ENCODE measurements at regions not wholly inside any gene's neighbourhood (a gene's known extent, or its start where the extent isn't known, plus 50 kb on each side); places are given as distances from the start of the nearest gene placed in this dataset.

DNA sequence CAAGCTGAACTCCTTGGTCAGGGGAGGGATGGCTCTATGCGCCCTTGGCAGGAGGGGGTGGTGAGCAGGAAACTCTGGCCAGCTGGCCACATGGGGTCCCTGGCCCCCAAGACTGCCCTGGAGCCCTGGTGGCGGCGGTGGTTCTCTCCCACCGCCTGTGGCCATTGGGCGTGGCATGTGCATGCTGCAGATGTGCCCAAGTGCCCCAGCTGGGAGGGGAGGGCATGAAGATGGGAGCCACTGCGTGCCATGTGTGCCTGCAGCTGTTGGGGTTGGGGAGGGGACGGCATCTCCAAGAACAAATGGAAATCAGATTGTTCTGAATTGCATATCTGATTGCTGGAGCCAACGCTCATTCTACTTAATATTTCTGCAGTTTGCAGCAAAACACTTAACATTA lies 115.7 kb upstream of the IGF1 start:
- DNase-seq (ENCODE audit: low spot score) = no peak

DNA sequence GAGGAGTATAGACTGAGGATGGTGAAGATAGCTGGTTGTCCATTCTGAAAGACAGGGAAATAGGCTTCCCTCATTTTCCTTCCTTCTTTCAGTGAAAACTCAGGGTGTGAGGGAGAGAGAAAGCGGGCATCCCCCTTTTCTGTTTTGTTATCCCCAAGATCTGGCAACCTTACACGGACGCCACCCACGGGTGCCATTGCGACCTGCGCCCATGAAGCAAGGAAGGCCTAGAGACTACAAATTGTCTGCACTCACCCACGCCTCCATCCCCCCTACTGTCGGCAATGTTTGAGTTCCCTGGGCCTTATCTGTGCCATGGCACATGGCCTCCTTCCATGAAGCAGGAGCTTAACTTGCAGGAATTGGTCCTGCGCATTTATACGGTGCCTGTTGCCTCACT lies 115.0 kb upstream of the IGF1 start:
- no peak for DNase-seq (ENCODE audit: low spot score)

DNA sequence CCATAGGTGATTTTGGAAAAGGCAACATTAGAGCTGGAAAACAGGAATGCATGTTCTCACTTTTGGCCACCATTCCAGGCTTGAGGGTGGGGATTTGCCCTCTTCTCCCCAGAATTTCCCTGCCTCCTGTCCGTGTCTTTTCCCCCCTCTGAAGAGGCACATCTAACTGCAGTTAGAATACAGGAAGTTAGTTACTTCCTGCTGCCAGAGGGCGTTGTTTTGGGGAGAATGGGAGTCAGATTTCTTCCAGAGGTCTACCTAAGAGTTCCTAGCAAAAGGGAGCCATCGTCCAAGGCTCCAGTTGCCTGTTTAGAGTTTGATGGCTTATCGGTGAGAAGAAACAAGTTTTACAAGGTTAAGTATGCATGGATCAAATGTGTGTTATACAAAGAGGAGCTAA lies 112.8 kb upstream of the IGF1 start:
- DNase-seq (ENCODE audit: low spot score) = no peak

DNA sequence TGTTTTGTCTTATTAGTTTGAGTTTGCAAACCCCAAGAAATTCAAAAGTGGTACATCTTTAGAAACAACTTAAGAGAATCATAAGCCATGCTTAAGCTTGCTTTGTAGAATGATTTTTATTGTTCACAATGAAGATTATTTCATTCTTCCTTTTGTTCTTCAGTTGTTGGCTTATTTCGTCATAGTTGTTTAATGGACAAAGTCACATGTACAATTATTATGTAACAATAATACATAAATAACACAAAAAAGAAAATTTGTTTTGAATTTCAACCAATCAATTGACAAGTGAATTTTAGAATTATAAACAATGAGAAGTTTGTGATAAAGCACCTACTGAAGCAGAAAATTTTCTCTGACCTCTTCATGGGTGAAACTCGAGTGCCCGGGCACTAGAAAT lies 111.8 kb upstream of the IGF1 start:
- no peak for DNase-seq (ENCODE audit: low spot score)

DNA sequence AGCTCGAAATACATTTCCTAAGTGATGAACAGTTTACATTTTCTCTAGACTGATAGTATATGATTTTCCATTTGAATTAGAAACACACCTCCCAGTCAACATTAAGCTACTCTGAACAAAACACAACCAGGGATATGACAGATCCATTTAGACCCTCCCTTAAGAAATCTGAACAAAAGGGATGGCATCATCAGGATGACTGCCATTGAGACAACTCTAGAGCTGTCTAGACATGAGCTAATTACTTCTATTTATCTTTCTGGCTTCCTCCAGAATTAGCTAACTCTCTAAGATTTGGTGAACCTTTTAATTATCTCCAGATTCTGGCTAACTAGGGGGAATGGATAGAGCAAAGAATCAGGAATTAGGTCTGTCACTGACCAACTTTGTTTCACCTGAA lies 92.9 kb upstream of the IGF1 start:
- DNase-seq (ENCODE audit: low spot score) = no peak

DNA sequence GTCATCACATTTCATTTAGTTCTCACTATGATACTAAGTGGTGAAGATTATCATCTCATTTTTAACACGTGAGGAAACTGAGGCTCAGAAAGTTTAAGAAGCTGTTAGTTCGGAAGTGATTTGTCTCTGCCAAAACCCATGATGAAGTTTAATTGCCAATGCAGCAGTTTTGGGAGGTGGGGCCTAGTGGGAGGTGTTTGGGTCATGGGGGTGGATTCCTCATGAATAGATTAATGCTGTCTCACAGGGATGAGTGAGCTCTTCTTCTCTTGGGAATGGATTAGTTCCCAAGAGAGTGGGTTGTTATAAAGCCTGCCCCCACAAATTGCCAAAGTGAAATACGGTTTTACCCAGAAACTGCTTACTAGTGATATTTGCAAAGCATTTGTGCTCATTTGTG lies 91.5 kb upstream of the IGF1 start:
- DNase-seq (ENCODE audit: low spot score) = no peak

DNA sequence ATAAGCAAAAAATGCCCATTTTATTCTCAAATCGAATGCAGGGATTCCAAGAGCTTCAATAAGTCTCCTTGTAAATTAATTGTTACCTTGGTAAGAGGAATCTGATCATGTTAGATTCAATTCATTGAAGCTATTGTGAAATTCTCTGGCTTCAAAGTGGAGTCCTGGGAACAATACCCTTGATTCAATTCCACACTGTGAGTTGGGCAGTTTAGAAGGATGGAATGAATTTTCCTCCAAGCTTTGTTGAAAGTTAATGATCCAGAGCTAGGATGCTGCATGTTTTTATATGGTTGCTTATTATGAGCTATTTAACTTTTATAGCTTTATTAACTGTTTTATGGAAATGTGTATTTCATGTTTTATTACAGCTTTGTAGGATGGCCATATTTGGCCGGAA lies 89.9 kb upstream of the IGF1 start:
- no peak for DNase-seq (ENCODE audit: low spot score)

DNA sequence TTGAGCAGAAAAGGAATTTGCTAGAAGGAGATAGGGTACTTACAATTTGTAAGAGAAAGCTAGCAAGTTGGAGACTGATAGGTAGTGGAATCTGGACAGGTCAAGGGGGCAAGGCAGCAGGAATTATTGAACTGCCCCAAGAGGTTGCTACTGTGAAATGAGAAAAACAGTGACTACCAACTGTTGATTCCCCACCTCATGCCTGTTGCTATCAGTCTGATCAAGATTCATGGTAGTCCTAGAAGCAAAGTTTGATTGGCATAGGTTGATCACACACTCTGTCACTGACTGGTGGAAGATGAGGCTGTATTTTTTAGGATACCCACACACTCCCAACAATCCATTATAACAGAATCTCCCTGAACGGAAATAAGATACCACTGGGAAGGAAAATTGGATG lies 89.4 kb upstream of the IGF1 start:
- DNase-seq (ENCODE audit: low spot score) = no peak

DNA sequence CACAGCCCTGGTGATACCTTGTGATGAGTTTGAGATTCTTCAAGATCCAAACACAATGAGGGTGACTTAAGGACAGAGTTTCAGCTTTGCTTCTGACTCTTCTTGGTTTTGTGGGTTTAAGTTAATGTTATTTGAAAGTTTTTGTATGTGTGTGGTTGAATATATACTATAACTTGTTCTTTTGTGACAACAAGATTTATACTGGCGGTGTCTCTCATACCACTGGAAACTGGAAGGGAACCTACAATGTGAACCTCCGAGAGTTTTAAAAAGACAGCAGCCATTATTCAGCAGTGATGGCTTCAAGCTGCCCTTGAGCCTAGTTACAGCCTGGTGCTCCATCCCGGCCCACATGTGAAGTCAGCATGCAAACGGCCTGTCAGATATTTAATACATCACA lies 87.9 kb upstream of the IGF1 start:
- DNase-seq (ENCODE audit: low spot score) = no peak

DNA sequence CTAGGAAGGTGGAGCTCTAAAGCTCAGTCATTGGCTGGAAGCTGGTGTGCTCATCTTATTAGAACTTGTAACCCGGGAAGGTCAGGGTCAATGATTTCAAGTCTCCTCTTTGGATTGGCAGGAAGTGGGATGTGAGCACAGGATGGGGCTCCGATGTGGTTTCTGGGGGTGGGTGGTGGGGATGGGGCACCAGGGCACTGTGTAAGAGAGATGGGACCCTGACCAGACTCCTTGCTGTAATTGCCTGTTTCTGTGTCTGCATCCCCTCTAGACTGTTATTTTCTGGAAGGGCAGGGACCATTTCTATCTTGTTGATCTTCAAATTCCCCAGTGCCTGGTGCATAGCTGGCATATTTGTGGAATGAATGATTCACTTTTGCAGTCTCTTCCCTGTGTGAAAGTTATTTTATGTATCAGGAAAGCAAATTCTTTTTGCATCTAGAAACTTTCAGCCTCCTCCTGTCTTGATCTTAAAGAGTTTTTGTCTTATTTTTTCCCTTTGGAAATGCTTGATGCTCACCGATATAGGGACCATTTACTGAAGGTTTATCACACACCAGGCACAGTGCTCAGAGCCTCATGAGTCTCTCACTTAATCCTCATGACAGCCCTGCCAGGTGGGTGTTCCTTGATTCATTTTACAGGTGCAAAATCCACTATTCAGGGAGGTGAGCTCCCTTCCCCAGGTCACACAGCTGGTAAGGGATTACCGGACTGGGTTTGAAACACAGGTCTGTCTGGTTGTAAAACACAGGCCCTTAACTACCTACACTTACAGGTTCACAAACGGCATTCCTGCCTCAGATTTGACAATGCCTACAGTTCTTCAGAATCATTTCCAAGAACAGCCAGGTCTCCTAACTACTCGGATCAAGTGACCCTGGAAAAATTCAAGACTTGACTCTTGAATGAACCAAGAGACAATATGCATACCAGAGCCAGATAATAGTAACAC lies 86.9 kb upstream of the IGF1 start:
- DNase-seq (ENCODE audit: low spot score) = peak; percentile 36

DNA sequence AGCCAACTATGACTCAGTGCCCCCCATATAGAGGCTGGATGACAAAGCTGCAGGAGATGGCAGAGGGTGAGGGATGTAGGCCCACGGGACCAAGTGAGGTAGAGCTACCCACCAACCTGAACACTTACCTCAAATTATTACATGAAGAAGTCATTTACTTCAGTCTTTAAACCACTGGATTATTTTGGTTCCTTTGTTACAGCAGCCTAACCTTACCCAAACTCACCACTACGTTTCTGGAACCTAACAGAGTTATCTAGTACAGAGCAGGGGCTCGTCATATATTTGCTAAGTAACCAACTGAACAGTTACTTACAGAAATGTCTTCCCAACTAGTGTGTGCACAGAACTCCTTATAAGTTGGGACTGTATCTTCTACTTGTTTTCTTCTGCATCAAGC lies 85.2 kb upstream of the IGF1 start:
- no peak for DNase-seq (ENCODE audit: low spot score)

DNA sequence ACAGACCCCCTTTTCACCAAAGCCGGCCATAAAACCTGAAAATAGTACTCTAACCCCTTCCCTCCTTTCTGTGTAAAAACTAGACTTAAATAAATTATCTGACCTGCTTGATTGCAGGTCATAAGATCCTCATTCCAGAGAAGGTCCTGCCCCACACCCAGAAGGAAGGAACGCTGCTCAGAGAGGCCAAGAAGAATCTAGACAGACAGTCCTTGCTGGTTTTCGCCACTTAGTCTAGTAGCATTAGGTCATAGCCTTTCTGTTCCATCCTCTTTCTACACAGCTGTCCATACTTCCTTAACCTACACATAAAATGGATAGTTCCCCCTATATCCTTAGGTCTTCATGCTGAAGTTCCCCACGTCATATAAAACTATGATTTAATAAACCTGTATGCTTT lies 83.7 kb upstream of the IGF1 start:
- no peak for DNase-seq (ENCODE audit: low spot score)

DNA sequence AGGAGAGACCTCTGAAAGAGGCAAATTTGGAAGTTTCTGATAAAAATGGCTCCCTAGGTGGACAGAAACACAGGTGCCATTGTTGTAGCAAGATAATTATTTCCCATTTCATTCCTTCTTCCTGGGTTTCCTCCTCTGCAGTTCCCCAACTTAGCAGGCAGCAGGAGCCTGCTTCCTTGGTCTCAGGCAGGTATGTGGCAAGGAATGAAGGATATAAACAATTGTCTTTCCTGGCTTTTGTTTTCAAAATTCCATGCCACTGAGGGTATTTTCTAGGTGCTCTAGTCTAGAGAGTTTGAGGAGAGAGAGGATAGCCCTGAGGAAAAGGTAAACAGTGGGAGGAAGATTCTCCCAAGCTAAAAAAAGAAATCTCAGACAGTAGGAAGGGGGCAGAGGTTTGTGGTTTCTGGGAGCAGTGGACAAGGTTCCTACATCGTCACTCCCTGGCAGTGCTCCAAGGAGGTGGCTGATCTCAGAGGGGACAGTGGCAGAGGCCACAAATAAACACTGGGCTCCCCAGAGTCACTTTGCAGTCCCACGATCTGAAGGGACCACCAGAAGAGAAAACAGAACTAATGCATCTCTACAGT lies 82.6 kb upstream of the IGF1 start:
- DNase-seq (ENCODE audit: low spot score) = no peak

DNA sequence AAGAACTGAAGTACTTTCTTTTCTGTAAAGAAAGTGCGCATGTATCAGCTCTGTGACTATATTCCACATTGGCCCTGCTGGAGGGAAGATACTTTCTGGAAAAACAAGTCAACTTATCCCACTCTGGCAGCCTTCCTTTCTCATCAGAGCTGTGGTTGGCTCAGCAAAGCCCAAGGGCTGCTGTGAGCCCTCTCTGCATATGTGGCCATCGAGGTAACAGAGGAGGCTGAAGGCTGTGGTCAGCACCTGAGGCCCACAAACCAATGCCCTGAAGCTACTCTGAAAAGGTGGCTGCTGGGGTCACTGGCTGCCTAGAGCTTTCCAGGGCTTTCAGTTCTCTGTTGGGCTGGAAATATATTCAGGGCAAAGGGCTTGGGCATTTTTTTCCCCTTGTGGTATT lies 70.8 kb upstream of the IGF1 start:
- no peak for DNase-seq (ENCODE audit: low spot score)

DNA sequence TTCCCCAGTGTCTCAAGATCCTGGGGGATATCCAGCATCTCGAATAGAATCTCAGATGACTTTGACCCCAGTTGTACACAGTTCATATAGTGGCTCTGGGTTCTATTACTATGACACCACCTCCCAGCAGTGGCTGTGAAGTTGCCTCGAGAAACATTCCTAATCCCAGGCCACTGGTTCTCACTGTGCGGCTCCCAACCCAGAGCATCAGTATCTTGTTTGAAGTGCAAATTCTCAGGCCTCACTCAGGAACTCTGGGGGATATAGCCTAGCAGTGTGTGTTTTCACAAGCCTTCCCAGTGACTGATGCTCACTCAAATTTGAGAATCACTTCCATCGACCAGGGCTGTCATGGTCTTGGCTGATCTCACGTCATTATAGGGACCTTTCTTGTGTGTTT lies 69.3 kb upstream of the IGF1 start:
- no peak for DNase-seq (ENCODE audit: low spot score)

DNA sequence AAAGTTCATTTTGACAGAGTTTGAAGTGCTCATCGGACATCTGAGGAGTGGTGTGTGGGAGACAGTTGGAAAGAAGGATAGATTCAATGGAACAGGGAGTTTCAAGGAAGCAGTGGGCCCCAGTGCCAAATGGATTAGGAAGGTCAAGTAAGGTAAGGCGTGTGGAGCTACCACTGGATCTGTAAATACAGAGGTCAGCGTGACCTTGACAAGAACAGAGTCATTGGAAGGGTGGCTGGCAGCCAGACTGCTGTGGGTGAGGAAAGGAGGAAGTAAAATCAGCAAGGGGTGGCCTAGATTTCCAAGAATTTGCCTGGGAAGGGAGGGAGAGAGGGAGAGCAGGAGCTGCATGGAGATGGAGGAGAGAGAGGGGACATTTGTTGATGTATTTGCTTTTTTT lies 68.2 kb upstream of the IGF1 start:
- DNase-seq (ENCODE audit: low spot score) = no peak

DNA sequence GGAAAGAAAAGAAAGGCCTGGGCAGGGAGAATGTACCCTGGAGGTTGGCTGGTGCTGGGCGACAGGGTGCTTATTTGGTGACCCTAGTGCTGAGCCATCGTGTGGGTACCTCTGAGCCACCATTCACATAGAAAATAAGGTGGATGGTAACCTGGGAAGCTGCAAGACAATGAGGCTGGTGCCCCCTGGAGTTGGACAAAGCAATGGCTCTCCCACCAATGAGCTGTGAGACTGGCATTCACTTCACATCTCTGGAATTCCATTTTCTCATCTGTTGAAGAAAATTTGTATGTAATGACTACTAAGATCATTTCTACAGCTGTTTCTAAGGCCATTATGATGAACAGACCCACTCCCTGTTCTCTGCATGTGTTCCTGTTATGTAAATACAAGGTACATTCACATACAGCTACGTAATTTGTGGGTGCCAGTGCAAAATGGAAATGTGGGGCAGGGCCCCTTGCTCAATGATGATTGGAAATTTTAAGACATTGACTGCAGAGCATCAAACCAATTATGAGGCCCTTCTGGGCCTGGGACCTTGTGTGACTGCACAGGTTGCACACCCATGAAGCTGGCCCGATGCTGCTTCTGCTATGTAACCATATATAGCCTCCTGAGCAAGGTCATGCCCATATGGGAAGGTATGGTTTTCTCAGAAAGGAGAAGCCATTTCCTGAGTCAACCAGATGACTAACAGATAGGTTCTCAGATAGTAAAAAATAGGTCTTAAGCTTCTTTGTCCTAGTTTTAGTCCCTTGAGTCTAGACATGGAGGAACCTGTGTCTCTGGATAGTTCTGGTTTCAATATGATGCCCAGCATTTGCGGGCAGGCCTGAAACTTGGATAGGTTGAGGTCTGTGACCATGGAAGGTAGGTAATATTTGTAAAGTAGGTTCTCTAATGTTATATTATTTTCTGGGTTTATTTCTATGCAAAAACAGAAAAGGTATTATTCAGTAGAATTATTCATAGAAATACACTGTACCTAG lies 63.4 kb upstream of the IGF1 start:
- DNase-seq (ENCODE audit: low spot score) = no peak

DNA sequence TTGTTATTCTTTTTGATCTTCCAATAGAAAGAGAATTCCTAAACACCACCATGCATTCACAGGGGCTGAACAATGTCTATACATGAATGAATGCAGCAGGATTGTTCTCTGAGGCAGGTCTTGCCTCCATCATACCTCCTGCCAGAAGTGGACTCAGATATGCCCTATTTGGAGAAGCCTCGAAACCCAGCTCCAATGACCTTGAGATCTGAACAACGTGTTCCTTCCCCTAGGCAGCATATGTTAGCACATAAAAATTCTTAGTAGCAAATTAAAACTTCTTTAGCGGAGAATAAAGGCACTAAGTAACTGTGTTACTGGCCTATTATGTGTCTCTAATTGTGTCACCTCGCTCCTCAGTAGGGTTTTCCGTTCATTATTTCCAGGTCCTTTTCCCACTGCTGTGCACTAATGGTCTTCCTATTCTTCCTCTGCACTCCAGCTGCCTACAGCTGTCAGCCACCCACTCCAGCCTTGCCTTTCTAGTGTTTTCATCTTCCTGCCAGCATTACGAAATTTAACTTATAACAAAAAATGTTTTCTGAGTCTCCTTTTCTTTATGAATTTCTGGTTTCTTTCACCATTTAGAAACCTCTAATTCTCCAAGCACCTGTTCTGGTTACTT lies 62.6 kb upstream of the IGF1 start:
- no peak for DNase-seq (ENCODE audit: low spot score)

DNA sequence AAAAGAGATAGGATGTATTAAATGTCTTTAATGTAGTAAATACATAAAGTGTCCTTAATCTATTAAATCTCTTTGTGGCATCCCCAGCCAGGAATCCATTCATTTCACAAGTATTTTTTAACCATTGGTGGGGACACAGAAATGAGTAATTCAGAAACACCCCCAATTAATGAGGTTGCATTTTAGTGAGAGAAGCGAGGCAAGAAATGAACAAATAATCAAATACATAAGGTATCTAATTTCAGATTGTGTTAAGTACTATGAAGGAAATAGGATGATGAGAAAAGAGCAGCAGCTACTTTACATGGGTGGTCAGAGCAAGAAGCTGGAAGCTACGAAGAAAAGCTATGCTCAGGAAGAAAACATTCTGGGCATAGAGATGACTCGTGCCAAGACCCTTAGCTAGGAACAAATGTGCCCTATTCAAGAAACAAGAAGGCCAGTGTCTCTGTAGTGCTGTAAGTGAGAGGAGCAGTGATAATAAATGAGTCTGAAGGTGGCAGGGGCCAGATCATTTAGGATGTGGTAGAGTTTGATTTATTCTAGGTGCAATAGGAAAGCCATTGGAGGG lies 60.5 kb upstream of the IGF1 start:
- DNase-seq (ENCODE audit: low spot score) = no peak

DNA sequence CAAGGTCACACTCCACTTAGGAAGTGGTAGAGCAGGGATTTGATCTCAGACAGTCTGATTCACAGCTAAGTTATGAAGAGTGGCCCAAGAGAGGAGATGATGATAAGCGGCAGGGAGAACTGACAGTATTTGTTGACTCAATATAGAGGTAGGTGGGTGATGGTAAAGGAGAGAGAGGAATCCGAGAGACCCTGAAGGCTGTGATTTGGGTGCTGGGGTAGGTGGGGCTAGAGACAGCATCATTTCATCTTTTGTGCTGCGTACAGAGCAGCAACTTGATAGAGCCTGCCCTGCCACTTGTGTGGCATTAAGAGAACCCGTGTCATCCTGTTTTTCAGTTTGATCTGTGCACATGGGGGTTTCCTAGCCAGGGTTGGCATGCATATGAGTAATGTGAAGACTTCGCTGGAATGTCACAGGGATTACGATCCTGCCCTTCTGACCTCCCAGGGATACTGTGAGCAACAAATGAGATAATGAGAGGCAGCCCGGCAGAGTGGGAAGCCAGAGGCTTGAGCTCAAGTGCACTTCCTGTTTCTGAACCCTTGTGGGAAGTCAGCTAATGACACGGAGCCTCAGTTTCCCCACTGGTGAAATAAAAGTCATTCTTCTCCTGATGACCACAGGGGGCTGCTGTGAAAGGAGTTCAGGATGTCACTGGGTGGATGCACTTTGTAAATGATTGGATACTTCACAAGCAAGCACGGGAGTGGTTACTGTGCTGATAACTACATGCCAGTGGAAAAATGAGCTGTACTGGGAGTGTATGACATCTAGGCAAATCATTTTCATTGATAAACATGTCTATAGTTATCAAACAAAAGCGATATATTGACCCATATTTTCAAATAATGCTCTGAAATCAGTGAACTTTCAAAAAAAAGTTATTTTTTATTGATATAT lies 59.5 kb upstream of the IGF1 start:
- DNase-seq (ENCODE audit: low spot score) = peak; percentile 16

DNA sequence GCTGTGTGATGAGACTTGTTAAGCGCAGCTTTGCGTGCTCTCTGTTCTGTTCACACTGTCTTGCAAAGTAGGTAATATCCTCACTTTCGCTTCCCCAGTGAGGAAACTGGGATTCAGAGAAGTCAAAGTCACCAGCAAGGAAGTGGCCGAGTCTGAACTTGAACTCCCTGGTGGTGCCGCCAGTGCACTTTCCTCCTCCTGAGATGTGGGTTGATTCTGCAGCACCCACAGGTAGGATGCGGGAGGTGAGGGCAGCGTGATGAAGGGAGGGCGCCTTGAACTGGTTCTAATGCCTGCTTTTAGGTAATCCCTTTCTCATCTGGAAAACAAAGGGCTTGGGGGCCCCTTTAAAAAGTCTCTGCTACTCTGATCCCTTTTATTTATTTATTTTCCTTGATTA lies 54.9 kb upstream of the IGF1 start:
- DNase-seq (ENCODE audit: low spot score) = no peak

Data from AG08396 (cell line).